T-cell (primary cell): ENCODE measurements at regions not wholly inside any gene's neighbourhood (a gene's known extent, or its start where the extent isn't known, plus 50 kb on each side); places are given as distances from the start of the nearest gene placed in this dataset.
"Not testable (repeated sequence)": the region's sequence is repeated elsewhere in the genome, so short reads cannot be mapped to it uniquely, and the experiment has no call there.

Experiments used
- ATAC-seq, 4 experiments: fragments of 200-7000 bp in 3 of 4; fragments of 150-1000 bp in 1 of 4; cut with Tn5 transposase; replicated peaks in 1 of 4; 1 replicate in 3 of 4; 2 replicates in 1 of 4; pipeline ENCODE4 v1.10.0; 2021; ENCODE audit warnings: moderate library complexity in 3 of 4, mild to moderate bottlenecking in 2 of 4, moderate number of reproducible peaks in 1 of 4
- CTCF ChIA-PET, 2 donors: fragments of 300-600 bp; sonication (Branson Sonifier 250); formaldehyde crosslinking; loops; one replicate each; lab custom pipeline; 2022; ENCODE audit warnings: antibody characterized with exemption in 2 of 2; lab: Charles Lee
- POLR2A ChIA-PET, 2 donors: fragments of 300-600 bp; sonication (Branson Sonifier 250); formaldehyde crosslinking; loops; one replicate each; lab custom pipeline; 2022; ENCODE audit warnings: antibody characterized with exemption in 2 of 2; lab: Charles Lee
- DNase-seq, 35 experiments: peaks; one replicate each; pipeline versions ENCODE4 v3.0.0 to v3.0.0-alpha.2; 2013 to 2023
- H3K27ac ChIP-seq: one replicate; pipeline ENCODE4 v1.5.1; 2013; ENCODE audit warnings: low read length
- H3K27me3 ChIP-seq, 2 experiments: replicated peaks in 1 of 2; 1 replicate in 1 of 2; 2 replicates in 1 of 2; pipeline versions ENCODE4 v1.6.1 to v1.7.0; 2013; ENCODE audit warnings: low read length in 1 of 2, mixed read lengths in 1 of 2; ENCODE audit not compliant: control insufficient read depth in 2 of 2, insufficient read depth in 2 of 2; ENCODE audit errors: extremely low read depth in 1 of 2
- H3K36me3 ChIP-seq, 2 donors: 1 replicate in 1 of 2; 2 replicates in 1 of 2; pipeline versions ENCODE4 v1.6.1 to v1.7.0; 2013; ENCODE audit warnings: low read length in 1 of 2; ENCODE audit not compliant: control insufficient read depth in 2 of 2, insufficient read depth in 1 of 2; ENCODE audit errors: extremely low read depth in 1 of 2
- H3K4me1 ChIP-seq, 2 experiments: 1 replicate in 1 of 2; 2 replicates in 1 of 2; pipeline versions ENCODE4 v1.6.1 to v1.7.0; 2013; ENCODE audit warnings: low read length in 2 of 2, mixed read lengths in 1 of 2; ENCODE audit not compliant: insufficient read depth in 2 of 2, control insufficient read depth in 1 of 2; ENCODE audit errors: extremely low read depth in 1 of 2
- H3K4me3 ChIP-seq, 2 donors: 1 replicate in 1 of 2; 2 replicates in 1 of 2; pipeline versions ENCODE4 v1.5.1 to v1.7.0; 2013; ENCODE audit warnings: mild to moderate bottlenecking in 2 of 2, low read length in 1 of 2, moderate library complexity in 1 of 2; ENCODE audit not compliant: control insufficient read depth in 1 of 2; ENCODE audit errors: extremely low read depth in 1 of 2
- H3K9me3 ChIP-seq: 2 replicates; pipeline ENCODE4 v1.7.0; 2013
- H3K27ac Mint-ChIP-seq, 2 donors: one replicate each; pipeline ENCODE4 v1.8.0; 2020 to 2021; ENCODE audit warnings: mild to moderate bottlenecking in 2 of 2, mixed read lengths in 2 of 2
- H3K27me3 Mint-ChIP-seq, 2 donors: one replicate each; pipeline ENCODE4 v1.8.0; 2021 to 2022; ENCODE audit warnings: mixed read lengths in 2 of 2
- H3K36me3 Mint-ChIP-seq: one replicate; pipeline ENCODE4 v1.8.0; 2021; ENCODE audit warnings: mixed read lengths
- H3K4me1 Mint-ChIP-seq, 3 donors: one replicate each; pipeline ENCODE4 v1.8.0; 2020 to 2022; ENCODE audit warnings: mixed read lengths in 3 of 3, mild to moderate bottlenecking in 1 of 3
- H3K4me3 Mint-ChIP-seq, 3 donors: one replicate each; pipeline ENCODE4 v1.8.0; 2020 to 2022; ENCODE audit warnings: mild to moderate bottlenecking in 3 of 3, mixed read lengths in 3 of 3, moderate library complexity in 3 of 3
- H3K9me3 Mint-ChIP-seq, 3 donors: one replicate each; pipeline ENCODE4 v1.8.0; 2020 to 2022; ENCODE audit warnings: mixed read lengths in 3 of 3
- WGBS: methylation state at CpG from one replicate; pipeline ENCODE4 v1.1.5; 2013; ENCODE audit warnings: missing lambda C conversion rate; ENCODE audit not compliant: insufficient coverage; 5-methylcytosine and 5-hydroxymethylcytosine counted together

GRCh38 chr1:112111734-112112133, 122.3 kb upstream of the KCND3 start:
- WGBS: 33% methylated on average over 1 of the region's 1 CpG
- Histone ChIP-seq H3K4me3 (no peak overlapping the region), H3K9me3 (no peaks in the 10 kb centered on the region), H3K27ac (no peak overlapping the region), H3K27me3 (peaks cover 0 to 3% of the 10 kb centered on the region in 2 experiments), H3K4me1 (no peaks in the 10 kb centered on the region), H3K36me3 (no peaks in the 10 kb centered on the region)
- Mint-ChIP-seq H3K9me3 (peaks cover 0 to 6% (median 2%) of the 10 kb centered on the region in 3 donors), H3K4me1 (no peaks in the 10 kb centered on the region), H3K27me3 (peaks cover 25 to 52% of the 10 kb centered on the region in 2 donors), H3K4me3 (no peak overlapping the region), H3K27ac (no peak overlapping the region), H3K36me3 (no peaks in the 10 kb centered on the region)
- POLR2A ChIA-PET: no interaction called here
- DNase-seq: no peak
- CTCF ChIA-PET: interaction anchor here in 1 of 2 donors (0.6 kb wide), 1 partner anchor 1902 kb away, joined by 12 read pairs; no protein-coding TSS in a partner anchor
- no peak for ATAC-seq

- H3K4me1 ChIP-seq: no peaks in the 10 kb centered on the region
- no peaks in the 10 kb centered on the region for H3K36me3 Mint-ChIP-seq
- peaks cover 24 to 56% of the 10 kb centered on the region in 2 donors for H3K27me3 Mint-ChIP-seq
- H3K4me1 Mint-ChIP-seq: no peaks in the 10 kb centered on the region
- ChIA-PET CTCF (no interaction called here), POLR2A (no interaction called here)
- H3K4me3 Mint-ChIP-seq: no peak overlapping the region
- DNase-seq (no peak), ATAC-seq (no peak)
- no peak overlapping the region for H3K27ac ChIP-seq
- no peaks in the 10 kb centered on the region for H3K36me3 ChIP-seq
- peaks cover 0 to 6% (median 2%) of the 10 kb centered on the region in 3 donors for H3K9me3 Mint-ChIP-seq
- no peak overlapping the region for H3K27ac Mint-ChIP-seq
- H3K9me3 ChIP-seq: no peaks in the 10 kb centered on the region
- no peak overlapping the region for H3K4me3 ChIP-seq
- WGBS: no CpG with 5 or more reads among the region's 1 CpG
- peaks cover 0 to 3% of the 10 kb centered on the region in 2 experiments for H3K27me3 ChIP-seq
These were observed 125.1 kb upstream of the KCND3 start for GRCh38 chr1:112114540-112114939.

- Histone ChIP-seq H3K36me3 (no peaks in the 10 kb centered on the region), H3K27ac (no peak overlapping the region), H3K4me3 (no peak overlapping the region), H3K9me3 (no peaks in the 10 kb centered on the region), H3K27me3 (no peaks in the 10 kb centered on the region), H3K4me1 (no peaks in the 10 kb centered on the region)
- Mint-ChIP-seq H3K4me1 (no peaks in the 10 kb centered on the region), H3K9me3 (no peaks in the 10 kb centered on the region), H3K36me3 (no peaks in the 10 kb centered on the region), H3K4me3 (no peak overlapping the region), H3K27ac (no peak overlapping the region), H3K27me3 (peaks cover 0 to 10% of the 10 kb centered on the region in 2 donors)
- DNase-seq (no peak), ATAC-seq (no peak)
- 60% methylated on average over 1 of the region's 2 CpGs for WGBS
- POLR2A ChIA-PET: no interaction called here
- CTCF ChIA-PET: no interaction called here
These were observed 137.1 kb upstream of the KCND3 start for GRCh38 chr1:112126598-112126997.

- no CpG with 5 or more reads among the region's 2 CpGs for WGBS
- POLR2A ChIA-PET, H3K27ac ChIP-seq, H3K36me3 ChIP-seq, H3K9me3 Mint-ChIP-seq, H3K27ac Mint-ChIP-seq, H3K9me3 ChIP-seq, H3K27me3 ChIP-seq, DNase-seq, H3K4me1 ChIP-seq, CTCF ChIA-PET, H3K4me3 Mint-ChIP-seq, H3K36me3 Mint-ChIP-seq, H3K4me1 Mint-ChIP-seq, ATAC-seq, H3K4me3 ChIP-seq: not testable (repeated sequence)
- H3K27me3 Mint-ChIP-seq: peaks cover 5 to 14% of the 10 kb centered on the region in 2 donors
These were observed 138.1 kb upstream of the KCND3 start for GRCh38 chr1:112127606-112128005.

GRCh38 chr1:112133487-112133886, 144.0 kb upstream of the KCND3 start:
- no CpG with 5 or more reads among the region's 1 CpG for WGBS

GRCh38 chr1:112140743-112141142, 151.3 kb upstream of the KCND3 start:
- ATAC-seq (no peak), DNase-seq (no peak)
- Histone ChIP-seq H3K27ac (no peak overlapping the region), H3K36me3 (no peaks in the 10 kb centered on the region), H3K4me3 (no peak overlapping the region), H3K27me3 (peaks cover 0 to 16% of the 10 kb centered on the region in 2 experiments), H3K4me1 (no peaks in the 10 kb centered on the region), H3K9me3 (no peaks in the 10 kb centered on the region)
- Mint-ChIP-seq H3K27ac (no peak overlapping the region), H3K9me3 (peaks cover 0 to 3% (median 0%) of the 10 kb centered on the region in 3 donors), H3K36me3 (no peaks in the 10 kb centered on the region), H3K4me3 (no peak overlapping the region), H3K4me1 (no peaks in the 10 kb centered on the region), H3K27me3 (peaks cover 24 to 36% of the 10 kb centered on the region in 2 donors)
- POLR2A ChIA-PET: no interaction called here
- CTCF ChIA-PET: no interaction called here
- no CpG with 5 or more reads among the region's 2 CpGs for WGBS

More at GRCh38 chr1:112133487-112133886, 144.0 kb upstream of the KCND3 start:
- Histone ChIP-seq H3K36me3 (no peaks in the 10 kb centered on the region), H3K27me3 (no peaks in the 10 kb centered on the region), H3K27ac (no peak overlapping the region), H3K9me3 (no peaks in the 10 kb centered on the region), H3K4me3 (no peak overlapping the region), H3K4me1 (no peaks in the 10 kb centered on the region)
- Mint-ChIP-seq H3K4me3 (no peak overlapping the region), H3K27me3 (peaks cover 13 to 26% of the 10 kb centered on the region in 2 donors), H3K9me3 (no peaks in the 10 kb centered on the region), H3K4me1 (no peaks in the 10 kb centered on the region), H3K27ac (no peak overlapping the region), H3K36me3 (no peaks in the 10 kb centered on the region)
- ChIA-PET POLR2A (no interaction called here), CTCF (no interaction called here)
- DNase-seq (no peak), ATAC-seq (no peak)

- H3K36me3 Mint-ChIP-seq: no peaks in the 10 kb centered on the region
- WGBS: 50% methylated on average over 3 of the region's 5 CpGs
- CTCF ChIA-PET: no interaction called here
- no peaks in the 10 kb centered on the region for H3K36me3 ChIP-seq
- no peaks in the 10 kb centered on the region for H3K4me1 ChIP-seq
- POLR2A ChIA-PET: no interaction called here
- peaks cover 24 to 38% of the 10 kb centered on the region in 2 donors for H3K27me3 Mint-ChIP-seq
- H3K4me3 ChIP-seq: no peak overlapping the region
- H3K27ac ChIP-seq: no peak overlapping the region
- no peak overlapping the region for H3K27ac Mint-ChIP-seq
- no peaks in the 10 kb centered on the region for H3K4me1 Mint-ChIP-seq
- H3K27me3 ChIP-seq: peaks cover 0 to 19% of the 10 kb centered on the region in 2 experiments
- H3K4me3 Mint-ChIP-seq: no peak overlapping the region
- peaks cover 0 to 3% (median 0%) of the 10 kb centered on the region in 3 donors for H3K9me3 Mint-ChIP-seq
- DNase-seq (no peak), ATAC-seq (no peak)
- no peaks in the 10 kb centered on the region for H3K9me3 ChIP-seq
These were observed 151.8 kb upstream of the KCND3 start for GRCh38 chr1:112141301-112141700.
